AG20443 (cell line): ENCODE measurements at regions not wholly inside any gene's neighbourhood (a gene's known extent, or its start where the extent isn't known, plus 50 kb on each side); places are given as distances from the start of the nearest gene placed in this dataset.
"Not testable (repeated sequence)": the region's sequence is repeated elsewhere in the genome, so short reads cannot be mapped to it uniquely, and the experiment has no call there.

Experiments
- DNase-seq: peaks from one replicate; pipeline ENCODE4 v3.0.0; 2012; ENCODE audit warnings: low spot score, mixed read lengths

DNA sequence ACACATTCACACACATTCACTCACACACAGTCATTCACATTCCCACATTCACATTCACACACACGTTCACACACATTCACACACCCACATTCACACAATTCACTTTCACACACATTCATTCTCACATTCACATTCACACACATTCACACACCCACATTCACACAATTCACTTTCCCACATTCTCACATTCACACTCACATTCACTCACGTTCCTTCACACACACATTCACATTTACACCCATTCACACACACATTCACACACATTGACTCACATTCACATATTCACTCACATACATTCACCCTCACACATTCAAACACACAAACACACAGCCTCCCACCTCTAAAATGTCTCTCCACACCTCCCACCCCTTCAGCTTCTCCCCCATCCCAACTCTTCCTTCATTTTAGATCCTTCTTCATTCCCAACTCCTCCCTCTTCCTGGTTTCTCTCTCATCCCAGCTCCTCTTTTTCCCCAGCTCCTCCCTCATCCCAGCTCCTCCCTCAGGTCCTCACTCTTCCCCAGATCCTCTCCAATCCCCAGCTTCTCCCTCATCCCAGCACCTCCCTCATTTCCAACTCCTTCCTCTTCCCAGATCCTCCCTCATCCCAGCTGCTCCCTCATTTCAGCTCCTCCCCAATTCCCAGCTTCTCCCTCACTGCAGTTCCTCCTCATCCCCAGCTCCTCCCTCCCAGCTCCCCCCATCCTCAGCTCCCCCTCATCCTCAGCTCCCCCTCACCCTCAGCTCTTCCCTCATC, 111.0 kb downstream of the FAM53A start:
- DNase-seq: no peak

DNA sequence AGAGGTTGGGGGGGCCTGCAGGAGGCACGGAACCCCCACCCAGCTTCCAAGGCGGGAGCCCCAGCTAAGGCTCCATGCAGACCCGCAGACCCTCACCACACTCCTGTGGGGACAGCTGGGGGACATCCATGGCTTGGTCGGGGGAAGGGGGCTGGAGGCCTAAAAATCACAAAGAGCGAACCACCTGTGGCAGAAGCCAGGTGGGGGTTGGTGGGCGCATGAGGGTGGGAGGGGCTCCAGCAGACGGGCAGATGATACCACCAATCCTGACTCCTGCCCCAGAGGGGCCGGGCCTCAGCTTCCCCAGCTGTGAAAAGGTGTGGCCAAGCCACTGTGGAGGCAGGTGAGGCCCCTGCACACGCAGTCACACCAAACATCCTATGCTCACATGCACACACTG, 111.6 kb downstream of the FAM53A start:
- DNase-seq: no peak

DNA sequence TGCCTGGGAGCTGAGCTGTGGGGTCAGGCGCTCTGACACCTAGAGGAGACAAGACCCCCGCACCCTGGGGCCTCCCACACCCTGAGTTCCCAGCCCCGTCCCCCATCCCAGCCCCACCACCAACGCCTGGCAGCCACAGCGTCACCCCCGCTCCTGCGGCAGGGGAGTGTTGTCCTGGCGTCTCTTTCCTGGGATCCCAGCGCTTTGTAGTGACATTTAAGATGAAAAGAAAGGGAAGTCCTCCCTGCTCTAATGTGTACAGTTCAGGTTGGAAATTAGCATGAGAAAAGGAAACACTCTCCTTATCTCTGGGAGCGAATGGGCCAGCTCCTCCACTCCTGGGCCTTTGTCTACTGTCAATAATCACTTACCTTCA, 112.1 kb downstream of the FAM53A start:
- no peak for DNase-seq

GRCh38 chr4:1571165-1572009, 112.7 kb downstream of the FAM53A start:
- no peak for DNase-seq

- DNase-seq: no peak
These were observed 113.6 kb downstream of the FAM53A start for GRCh38 chr4:1570291-1571164.

DNA sequence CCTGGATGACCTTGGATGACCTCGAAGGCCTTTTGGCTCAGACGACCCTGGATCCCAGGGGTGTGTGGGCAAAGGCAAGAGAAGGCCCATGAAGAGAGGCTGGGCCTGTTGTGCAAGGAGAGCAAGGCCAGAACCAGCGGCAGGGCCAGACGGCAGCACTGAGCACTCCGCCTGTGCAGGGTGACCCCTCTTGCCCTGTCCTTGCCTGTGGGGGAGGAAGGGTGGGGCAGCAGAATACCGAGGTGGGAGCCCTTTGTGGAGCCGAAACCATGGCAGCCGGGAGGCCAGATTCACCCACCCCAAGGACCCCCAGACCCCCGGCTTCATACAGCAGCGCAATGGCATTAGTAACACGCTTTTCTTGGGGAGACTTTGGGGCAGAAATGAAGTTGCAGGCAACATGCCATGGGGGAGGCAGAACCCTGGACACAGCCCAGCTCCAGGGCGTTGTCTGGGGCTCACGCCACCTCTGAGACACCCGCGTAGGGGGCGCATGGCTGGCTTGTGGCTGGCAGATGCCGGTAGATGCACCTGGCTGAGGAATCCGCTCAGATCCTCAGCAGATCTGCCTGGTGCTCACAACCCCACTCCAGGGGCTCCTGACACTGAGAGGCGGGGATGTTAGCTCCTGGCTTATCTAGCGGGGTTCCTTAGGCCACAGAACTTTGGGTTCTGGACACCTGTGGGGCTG, 114.5 kb downstream of the FAM53A start:
- DNase-seq: no peak

- DNase-seq: no peak
These were observed 115.2 kb downstream of the FAM53A start for GRCh38 chr4:1568855-1569460.

GRCh38 chr4:1567808-1568581, 116.1 kb downstream of the FAM53A start:
- DNase-seq: no peak

- no peak for DNase-seq
These were observed 116.7 kb downstream of the FAM53A start for GRCh38 chr4:1567519-1567807.

GRCh38 chr4:1566838-1567518, 117.1 kb downstream of the FAM53A start:
- DNase-seq: no peak

GRCh38 chr4:1566301-1566837, 117.7 kb downstream of the FAM53A start:
- DNase-seq: not testable (repeated sequence)

DNA sequence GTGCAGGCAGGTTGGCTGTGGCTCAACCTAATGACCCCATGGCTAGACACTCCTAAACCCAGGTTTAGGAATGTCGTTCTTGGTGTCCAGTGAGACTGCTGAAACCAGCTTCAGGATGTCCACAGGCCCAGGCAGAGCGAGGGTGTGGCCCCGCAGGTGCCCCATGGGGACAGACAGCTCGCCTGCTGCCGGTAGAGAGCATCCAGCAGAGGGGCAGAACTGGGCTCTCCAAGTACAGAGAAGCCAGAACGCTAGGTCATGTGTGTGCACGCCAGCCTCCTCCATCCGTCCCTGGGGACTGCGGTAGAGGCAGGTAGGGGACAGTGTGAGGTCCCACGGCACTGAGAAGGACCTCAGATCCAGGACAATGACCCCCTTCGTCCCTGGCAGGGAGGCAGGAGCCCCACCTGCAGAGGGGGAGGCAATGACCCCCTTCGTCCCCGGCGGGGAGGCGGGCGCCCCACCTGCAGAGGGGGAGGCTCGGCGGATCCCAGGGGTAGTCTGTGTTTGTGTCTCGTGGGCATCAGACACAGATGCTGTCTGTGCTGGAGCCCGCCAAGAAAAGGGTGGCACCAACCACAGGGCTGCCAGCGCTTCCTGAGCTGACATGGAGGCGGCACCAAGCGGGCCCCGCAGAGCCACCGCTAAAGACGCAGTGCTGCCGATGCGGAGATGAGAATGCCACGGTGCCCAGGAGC, 118.4 kb downstream of the FAM53A start:
- no peak for DNase-seq

GRCh38 chr4:1564535-1565375, 119.4 kb downstream of the FAM53A start:
- DNase-seq: no peak

- DNase-seq: no peak
These were observed 120.2 kb downstream of the FAM53A start for GRCh38 chr4:1563768-1564485.

- no peak for DNase-seq
These were observed 120.9 kb downstream of the FAM53A start for GRCh38 chr4:1563241-1563640.

DNA sequence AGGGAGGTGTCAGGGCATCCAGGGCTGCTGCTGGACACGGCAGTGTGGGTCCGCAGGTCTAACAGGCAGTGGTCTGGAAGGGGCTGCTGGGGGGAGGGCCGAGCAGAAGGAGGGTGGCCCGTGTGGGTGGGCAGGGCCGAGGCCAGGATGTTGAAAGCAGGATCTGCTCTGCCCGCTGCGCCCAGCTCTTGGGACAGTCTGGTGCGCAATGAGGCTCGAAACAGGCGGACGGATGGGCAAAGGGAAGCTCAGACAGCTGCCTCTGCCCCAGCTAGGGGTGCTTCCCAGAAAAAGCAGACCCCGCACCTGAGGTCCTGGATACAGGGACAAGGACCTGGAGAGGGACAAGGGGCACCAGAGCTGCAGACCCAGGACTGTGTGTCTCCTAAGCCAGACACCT, 121.3 kb downstream of the FAM53A start:
- DNase-seq: no peak

GRCh38 chr4:1562371-1562770, 121.7 kb downstream of the FAM53A start:
- DNase-seq: no peak
